H1 (cell line): ENCODE measurements at regions not wholly inside any gene's neighbourhood (a gene's known extent, or its start where the extent isn't known, plus 50 kb on each side); places are given as distances from the start of the nearest gene placed in this dataset.

Experiments
- CHD2 ChIP-seq: IDR thresholded peaks from 2 replicates; pipeline ENCODE4 v1.6.1; 2012; ENCODE audit warnings: low read length, improper control_type of control experiment
- CTCF ChIP-seq, 3 experiments: IDR thresholded peaks; 1 replicate in 2 of 3; 2 replicates in 1 of 3; pipeline versions ENCODE4 v1.5.1 to v1.6.1; 2011; ENCODE audit warnings: low read length in 3 of 3, mild to moderate bottlenecking in 3 of 3, inconsistent platforms in 2 of 3, low read depth in 1 of 3, moderate library complexity in 1 of 3; ENCODE audit not compliant: insufficient read depth in 1 of 3; ENCODE audit errors: control extremely low read depth in 1 of 3
- TF ChIP-seq, protein P1 (sequence below): fragments of 300-600 bp; sonication (generic); IDR thresholded peaks from 2 replicates; pipeline ENCODE4 v1.7.1; 2012; ENCODE audit warnings: low read length, moderate library complexity, mild to moderate bottlenecking, inconsistent platforms; ENCODE audit not compliant: insufficient replicate concordance

- TF ChIP-seq CTCF (IDR thresholded peaks at IDR 0.05; ENCODE audit: control extremely low read depth in 1 of 3, insufficient read depth in 1 of 3, low read depth in 1 of 3, low read length in 3 of 3) (no peak), CHD2 (no peak)
- TF ChIP-seq, protein P1, sequence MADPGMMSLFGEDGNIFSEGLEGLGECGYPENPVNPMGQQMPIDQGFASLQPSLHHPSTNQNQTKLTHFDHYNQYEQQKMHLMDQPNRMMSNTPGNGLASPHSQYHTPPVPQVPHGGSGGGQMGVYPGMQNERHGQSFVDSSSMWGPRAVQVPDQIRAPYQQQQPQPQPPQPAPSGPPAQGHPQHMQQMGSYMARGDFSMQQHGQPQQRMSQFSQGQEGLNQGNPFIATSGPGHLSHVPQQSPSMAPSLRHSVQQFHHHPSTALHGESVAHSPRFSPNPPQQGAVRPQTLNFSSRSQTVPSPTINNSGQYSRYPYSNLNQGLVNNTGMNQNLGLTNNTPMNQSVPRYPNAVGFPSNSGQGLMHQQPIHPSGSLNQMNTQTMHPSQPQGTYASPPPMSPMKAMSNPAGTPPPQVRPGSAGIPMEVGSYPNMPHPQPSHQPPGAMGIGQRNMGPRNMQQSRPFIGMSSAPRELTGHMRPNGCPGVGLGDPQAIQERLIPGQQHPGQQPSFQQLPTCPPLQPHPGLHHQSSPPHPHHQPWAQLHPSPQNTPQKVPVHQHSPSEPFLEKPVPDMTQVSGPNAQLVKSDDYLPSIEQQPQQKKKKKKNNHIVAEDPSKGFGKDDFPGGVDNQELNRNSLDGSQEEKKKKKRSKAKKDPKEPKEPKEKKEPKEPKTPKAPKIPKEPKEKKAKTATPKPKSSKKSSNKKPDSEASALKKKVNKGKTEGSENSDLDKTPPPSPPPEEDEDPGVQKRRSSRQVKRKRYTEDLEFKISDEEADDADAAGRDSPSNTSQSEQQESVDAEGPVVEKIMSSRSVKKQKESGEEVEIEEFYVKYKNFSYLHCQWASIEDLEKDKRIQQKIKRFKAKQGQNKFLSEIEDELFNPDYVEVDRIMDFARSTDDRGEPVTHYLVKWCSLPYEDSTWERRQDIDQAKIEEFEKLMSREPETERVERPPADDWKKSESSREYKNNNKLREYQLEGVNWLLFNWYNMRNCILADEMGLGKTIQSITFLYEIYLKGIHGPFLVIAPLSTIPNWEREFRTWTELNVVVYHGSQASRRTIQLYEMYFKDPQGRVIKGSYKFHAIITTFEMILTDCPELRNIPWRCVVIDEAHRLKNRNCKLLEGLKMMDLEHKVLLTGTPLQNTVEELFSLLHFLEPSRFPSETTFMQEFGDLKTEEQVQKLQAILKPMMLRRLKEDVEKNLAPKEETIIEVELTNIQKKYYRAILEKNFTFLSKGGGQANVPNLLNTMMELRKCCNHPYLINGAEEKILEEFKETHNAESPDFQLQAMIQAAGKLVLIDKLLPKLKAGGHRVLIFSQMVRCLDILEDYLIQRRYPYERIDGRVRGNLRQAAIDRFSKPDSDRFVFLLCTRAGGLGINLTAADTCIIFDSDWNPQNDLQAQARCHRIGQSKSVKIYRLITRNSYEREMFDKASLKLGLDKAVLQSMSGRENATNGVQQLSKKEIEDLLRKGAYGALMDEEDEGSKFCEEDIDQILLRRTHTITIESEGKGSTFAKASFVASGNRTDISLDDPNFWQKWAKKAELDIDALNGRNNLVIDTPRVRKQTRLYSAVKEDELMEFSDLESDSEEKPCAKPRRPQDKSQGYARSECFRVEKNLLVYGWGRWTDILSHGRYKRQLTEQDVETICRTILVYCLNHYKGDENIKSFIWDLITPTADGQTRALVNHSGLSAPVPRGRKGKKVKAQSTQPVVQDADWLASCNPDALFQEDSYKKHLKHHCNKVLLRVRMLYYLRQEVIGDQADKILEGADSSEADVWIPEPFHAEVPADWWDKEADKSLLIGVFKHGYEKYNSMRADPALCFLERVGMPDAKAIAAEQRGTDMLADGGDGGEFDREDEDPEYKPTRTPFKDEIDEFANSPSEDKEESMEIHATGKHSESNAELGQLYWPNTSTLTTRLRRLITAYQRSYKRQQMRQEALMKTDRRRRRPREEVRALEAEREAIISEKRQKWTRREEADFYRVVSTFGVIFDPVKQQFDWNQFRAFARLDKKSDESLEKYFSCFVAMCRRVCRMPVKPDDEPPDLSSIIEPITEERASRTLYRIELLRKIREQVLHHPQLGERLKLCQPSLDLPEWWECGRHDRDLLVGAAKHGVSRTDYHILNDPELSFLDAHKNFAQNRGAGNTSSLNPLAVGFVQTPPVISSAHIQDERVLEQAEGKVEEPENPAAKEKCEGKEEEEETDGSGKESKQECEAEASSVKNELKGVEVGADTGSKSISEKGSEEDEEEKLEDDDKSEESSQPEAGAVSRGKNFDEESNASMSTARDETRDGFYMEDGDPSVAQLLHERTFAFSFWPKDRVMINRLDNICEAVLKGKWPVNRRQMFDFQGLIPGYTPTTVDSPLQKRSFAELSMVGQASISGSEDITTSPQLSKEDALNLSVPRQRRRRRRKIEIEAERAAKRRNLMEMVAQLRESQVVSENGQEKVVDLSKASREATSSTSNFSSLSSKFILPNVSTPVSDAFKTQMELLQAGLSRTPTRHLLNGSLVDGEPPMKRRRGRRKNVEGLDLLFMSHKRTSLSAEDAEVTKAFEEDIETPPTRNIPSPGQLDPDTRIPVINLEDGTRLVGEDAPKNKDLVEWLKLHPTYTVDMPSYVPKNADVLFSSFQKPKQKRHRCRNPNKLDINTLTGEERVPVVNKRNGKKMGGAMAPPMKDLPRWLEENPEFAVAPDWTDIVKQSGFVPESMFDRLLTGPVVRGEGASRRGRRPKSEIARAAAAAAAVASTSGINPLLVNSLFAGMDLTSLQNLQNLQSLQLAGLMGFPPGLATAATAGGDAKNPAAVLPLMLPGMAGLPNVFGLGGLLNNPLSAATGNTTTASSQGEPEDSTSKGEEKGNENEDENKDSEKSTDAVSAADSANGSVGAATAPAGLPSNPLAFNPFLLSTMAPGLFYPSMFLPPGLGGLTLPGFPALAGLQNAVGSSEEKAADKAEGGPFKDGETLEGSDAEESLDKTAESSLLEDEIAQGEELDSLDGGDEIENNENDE: no peak
Observed at GRCh38 chr1:105886309-105886708, 1170.2 kb upstream of the PRMT6 start (continued).
